ENCODE measurements at regions not wholly inside any gene's neighbourhood (a gene's known extent, or its start where the extent isn't known, plus 50 kb on each side); places are given as distances from the start of the nearest gene placed in this dataset.
"Not testable (repeated sequence)": the region's sequence is repeated elsewhere in the genome, so short reads cannot be mapped to it uniquely, and the experiment has no call there.

DNA sequence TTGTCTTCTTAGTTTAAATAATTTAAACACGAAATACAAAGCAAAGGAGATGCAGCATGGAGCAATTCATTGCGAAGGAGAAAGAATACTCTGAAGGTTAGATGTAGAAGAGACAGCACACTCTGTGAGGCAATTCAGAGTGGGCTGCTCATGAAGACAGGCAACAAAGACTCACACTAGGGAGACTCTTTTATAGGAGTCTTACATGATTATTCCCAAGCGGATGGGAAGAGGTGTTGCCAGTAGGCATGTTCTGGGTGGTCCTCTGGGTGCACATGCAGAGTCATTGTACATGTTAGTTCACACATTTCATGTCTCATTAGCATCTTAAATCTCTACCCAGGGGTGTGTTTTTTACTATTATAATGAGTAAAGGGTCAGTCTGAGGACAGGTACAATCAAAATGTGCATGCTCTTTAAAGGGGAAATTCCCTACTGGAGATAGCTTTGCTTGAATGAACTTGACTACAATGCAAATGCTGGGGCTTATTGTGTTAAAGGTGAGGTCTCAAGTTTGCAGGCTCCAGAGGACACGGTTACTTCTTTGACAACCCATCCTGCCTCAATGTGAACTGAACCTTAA is 275.5 kb downstream of the CDH19 start:
- Mint-ChIP-seq H3K9me3 (peaks cover 2% of the 10 kb centered on the region), H3K36me3 (no peaks in the 10 kb centered on the region), H3K27me3 (no peaks in the 10 kb centered on the region), H3K4me3 (no peak overlapping the region), H3K4me1 (no peaks in the 10 kb centered on the region), H3K27ac (no peak overlapping the region)
- ATAC-seq: no peak

DNA sequence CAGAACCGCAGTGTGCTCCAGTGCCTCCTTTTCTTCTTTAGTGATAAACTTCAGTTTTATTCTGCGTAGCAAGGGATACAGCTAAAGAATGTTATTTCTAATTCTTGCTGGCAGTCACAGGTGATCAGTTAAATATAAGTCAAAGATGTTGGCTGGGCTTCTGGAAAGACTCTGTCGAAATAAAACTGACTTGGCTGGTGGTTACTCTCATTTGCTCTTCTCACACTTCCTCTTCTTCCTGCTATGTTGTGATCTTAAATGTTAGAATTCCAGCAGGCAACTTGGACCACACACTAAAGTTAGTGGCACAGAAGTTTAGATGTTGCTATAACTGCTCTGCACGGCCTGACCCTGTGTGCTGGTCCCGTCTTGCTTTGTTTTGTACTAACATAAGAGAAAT is 278.6 kb downstream of the CDH19 start:
- Mint-ChIP-seq H3K4me1 (no peaks in the 10 kb centered on the region), H3K27me3 (no peaks in the 10 kb centered on the region), H3K9me3 (peaks cover 2% of the 10 kb centered on the region), H3K27ac (no peak overlapping the region), H3K4me3 (no peak overlapping the region), H3K36me3 (no peaks in the 10 kb centered on the region)
- ATAC-seq: no peak

DNA sequence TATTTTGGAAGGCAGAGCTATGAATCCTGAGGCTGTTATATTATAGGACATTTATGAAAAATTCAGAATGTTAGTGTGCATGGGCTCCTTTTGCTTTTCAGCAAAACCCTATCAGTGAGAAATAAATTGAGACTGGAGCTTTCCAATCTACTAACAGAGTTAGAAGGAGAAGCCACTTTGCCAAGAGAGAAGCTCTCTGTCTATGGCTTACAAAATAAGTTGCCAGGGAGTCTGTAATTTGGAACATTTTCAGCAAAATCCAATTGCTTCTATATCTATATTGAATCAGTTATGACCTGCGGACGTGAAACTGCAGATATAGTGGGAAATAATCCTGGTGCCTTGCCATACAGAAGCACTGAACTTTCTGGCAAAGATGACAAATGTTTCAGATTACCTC is 279.3 kb downstream of the CDH19 start:
- Mint-ChIP-seq H3K27me3 (no peaks in the 10 kb centered on the region), H3K4me1 (no peaks in the 10 kb centered on the region), H3K36me3 (no peaks in the 10 kb centered on the region), H3K27ac (no peak overlapping the region), H3K4me3 (no peak overlapping the region), H3K9me3 (peaks cover 2% of the 10 kb centered on the region)
- ATAC-seq: no peak

DNA sequence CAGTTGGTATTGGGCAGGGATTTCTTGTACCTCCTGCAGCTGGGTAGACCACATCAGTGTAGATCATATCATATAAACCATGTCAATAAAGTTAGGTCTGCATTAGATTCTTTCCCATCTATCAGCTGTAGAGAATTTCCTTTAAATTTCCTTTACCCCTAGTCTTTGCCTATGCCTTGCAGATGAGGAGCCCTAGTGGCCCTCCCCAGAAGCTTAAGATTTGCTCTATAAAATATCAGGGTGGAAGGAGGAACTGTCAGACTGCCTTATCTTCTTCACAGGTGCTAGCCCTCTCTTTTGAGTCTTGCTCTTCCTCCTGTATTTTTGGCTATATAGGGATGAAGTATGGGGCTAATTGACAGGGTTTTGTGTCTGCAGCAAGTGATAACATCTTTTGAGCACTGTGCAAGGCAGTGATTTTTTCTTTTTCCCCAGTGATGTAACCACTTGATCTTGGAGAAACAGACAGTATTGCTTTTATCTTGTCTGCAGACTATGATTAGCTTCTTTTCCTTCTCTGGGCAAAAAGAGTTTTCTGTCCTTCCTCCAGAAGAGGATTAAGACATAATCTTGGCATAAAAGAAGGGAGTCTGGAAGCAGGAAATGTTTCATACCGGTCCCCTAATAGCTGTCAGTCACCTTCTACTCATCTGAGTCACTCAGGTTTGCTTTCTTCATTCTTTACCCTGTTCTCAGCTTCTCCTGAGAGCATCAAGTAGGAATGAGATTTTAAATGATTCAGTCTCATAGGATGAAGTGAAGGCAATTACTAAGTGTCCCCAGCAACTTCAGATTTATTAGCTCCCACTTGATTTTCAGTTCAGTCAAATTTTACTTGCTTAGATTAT is 286.4 kb downstream of the CDH19 start:
- no peak for ATAC-seq
- Mint-ChIP-seq H3K36me3 (no peaks in the 10 kb centered on the region), H3K27me3 (no peaks in the 10 kb centered on the region), H3K4me3 (no peak overlapping the region), H3K9me3 (peaks cover 2% of the 10 kb centered on the region), H3K4me1 (no peaks in the 10 kb centered on the region), H3K27ac (no peak overlapping the region)

DNA sequence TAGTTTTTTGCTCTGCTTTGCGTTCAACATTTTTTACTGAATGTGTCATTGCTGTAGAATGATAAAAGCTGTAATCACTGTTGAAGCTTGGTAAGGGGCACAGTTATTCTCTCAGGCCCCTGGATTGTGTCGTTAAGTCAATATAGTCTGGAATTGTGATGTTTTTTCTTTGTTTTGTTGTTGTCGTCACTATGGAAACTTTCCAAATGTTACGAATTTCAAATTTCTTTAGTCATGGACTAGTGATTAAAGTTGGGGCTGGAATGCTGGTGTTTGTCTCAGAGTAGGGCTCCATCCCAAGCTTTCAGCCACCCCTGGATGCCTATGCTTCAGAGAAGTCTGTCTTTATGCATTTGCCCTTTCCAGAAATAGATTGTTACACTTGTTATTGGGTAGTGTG is 287.2 kb downstream of the CDH19 start:
- Mint-ChIP-seq H3K27ac (no peak overlapping the region), H3K4me1 (no peaks in the 10 kb centered on the region), H3K36me3 (no peaks in the 10 kb centered on the region), H3K27me3 (no peaks in the 10 kb centered on the region), H3K9me3 (peaks cover 8% of the 10 kb centered on the region), H3K4me3 (no peak overlapping the region)
- no peak for ATAC-seq

DNA sequence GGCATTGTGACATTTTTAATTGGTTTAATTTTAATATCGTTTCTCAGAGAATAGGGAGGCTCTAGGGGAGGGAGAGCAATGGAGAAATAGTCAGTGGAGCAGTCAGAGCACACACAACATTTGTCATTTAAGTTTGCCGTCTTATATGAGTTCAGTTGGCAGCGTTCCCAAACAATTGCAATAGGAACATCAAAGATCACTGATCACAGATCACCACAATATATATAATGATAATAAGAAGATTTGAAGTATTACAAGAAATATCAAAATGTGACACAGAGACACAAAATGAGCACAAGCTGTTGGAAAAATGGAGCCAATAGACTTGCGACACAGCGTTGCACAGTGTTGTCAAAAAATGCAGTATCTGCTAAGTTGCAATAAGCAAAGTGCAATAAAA is 303.7 kb downstream of the CDH19 start:
- Mint-ChIP-seq H3K9me3 (peaks cover 7% of the 10 kb centered on the region), H3K27me3 (no peaks in the 10 kb centered on the region), H3K4me1 (no peaks in the 10 kb centered on the region), H3K27ac (no peak overlapping the region), H3K36me3 (no peaks in the 10 kb centered on the region), H3K4me3 (no peak overlapping the region)
- no peak for ATAC-seq

DNA sequence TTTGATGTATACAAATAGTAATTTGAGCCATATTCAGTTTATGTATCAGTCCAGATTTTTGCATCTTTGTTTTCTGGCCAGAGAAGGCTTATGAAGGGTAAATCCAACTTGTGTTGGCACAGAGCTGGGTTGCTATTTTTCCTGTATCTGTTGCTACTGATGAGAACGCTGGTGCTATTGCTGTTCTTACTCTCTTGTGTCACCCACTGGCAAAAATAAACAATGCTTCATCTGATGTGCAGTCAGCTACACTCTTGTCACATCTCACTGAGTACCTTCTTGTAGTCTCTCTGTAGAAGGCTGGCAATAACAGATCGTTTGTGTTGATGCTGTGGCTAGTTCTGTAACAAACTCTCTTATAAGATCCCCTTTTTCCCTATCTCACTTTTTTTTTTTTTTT is 323.4 kb downstream of the CDH19 start:
- no peak for ATAC-seq
- Mint-ChIP-seq H3K9me3 (no peaks in the 10 kb centered on the region), H3K27ac (no peak overlapping the region), H3K36me3 (no peaks in the 10 kb centered on the region), H3K4me1 (no peaks in the 10 kb centered on the region), H3K27me3 (no peaks in the 10 kb centered on the region), H3K4me3 (no peak overlapping the region)

DNA sequence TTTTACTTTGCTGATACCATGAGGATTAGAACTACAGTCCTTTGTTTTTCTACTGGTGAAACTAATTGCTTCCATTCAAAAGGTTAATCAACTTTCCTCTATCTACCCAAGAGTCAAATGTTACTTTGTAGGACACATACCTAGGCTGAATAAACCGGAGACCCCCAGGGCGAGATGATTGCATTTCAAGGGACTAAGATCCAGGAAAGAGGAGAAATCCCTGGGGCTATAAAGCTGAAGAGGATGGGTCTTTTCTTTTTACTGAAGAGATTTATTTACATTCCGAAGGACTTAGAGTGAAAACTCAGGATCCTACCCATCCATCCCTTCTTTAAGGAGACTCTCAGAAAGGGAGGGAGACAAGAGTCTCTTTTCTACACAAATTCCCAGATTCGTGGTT is 331.9 kb downstream of the CDH19 start:
- Mint-ChIP-seq H3K9me3 (peaks cover 7% of the 10 kb centered on the region), H3K36me3 (no peaks in the 10 kb centered on the region), H3K4me3 (no peak overlapping the region), H3K27ac (no peak overlapping the region), H3K27me3 (no peaks in the 10 kb centered on the region), H3K4me1 (no peaks in the 10 kb centered on the region)
- ATAC-seq: no peak

DNA sequence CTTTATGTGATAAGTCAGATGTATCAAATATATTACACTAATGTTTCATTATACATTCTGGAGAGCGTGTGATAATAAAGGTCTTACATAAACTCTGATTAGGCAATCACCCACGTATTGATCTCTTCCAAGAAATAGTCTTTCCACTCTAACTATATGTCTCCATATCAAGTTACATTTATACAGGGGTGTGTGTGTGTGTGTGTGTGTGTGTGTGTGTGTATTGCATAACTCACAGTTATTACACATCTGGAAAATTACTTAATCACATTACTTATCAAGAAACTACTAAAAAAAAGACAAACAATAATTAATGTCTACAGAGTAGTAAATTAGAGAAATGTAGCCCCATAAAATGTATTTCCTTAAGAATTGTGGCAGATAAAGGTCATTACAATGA is 339.8 kb downstream of the CDH19 start:
- no peak overlapping the region for H3K27ac Mint-ChIP-seq
- H3K27me3 Mint-ChIP-seq: no peaks in the 10 kb centered on the region
- H3K4me1 Mint-ChIP-seq: no peaks in the 10 kb centered on the region
- no peaks in the 10 kb centered on the region for H3K9me3 Mint-ChIP-seq
- no peak for ATAC-seq
- no peaks in the 10 kb centered on the region for H3K36me3 Mint-ChIP-seq
- H3K4me3 Mint-ChIP-seq: no peak overlapping the region

DNA sequence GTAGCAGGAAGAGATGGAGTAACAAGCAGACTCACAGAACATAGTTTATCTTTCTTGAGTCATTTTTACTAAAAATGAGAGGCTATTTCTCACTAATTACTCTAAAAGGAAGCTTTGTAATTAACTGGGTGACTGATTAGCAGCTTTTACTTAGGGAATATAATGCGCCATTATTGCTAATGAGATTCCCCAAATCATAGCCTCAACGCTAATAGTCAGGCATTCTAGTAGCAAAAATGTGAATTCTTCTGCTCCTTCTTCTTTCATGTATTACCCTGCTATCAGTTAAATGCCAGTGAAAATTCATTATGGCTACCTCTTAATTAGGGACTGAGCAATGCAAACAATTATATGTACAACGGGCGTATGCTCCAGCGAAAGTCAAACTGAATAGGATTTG is 349.8 kb downstream of the CDH19 start:
- Mint-ChIP-seq H3K9me3 (peaks cover 4% of the 10 kb centered on the region), H3K36me3 (no peaks in the 10 kb centered on the region), H3K27ac (no peak overlapping the region), H3K4me1 (no peaks in the 10 kb centered on the region), H3K27me3 (no peaks in the 10 kb centered on the region), H3K4me3 (no peak overlapping the region)
- ATAC-seq: no peak

DNA sequence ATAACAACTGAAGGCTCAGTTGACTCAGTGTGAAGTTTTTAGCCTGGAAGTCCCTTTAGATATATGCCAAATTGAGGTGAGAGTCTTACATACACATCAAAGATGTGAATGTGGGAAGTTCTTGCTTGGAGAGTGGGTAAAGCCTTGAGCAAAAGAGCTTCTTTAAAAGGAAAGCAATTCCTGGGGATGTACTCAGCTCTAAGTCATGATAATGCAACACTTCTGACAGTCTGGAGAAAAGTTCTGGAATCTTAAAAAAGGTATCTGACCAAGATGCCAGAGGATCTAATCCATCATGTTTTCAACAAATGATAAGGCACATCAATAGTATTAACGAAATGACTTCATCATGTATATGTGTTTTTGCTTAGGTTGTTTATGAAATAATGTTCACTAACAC is 351.2 kb downstream of the CDH19 start:
- H3K27me3 Mint-ChIP-seq: no peaks in the 10 kb centered on the region
- H3K4me3 Mint-ChIP-seq: no peak overlapping the region
- H3K9me3 Mint-ChIP-seq: peaks cover under 1% of the 10 kb centered on the region
- no peak for ATAC-seq
- no peaks in the 10 kb centered on the region for H3K4me1 Mint-ChIP-seq
- H3K27ac Mint-ChIP-seq: no peak overlapping the region
- H3K36me3 Mint-ChIP-seq: no peaks in the 10 kb centered on the region

DNA sequence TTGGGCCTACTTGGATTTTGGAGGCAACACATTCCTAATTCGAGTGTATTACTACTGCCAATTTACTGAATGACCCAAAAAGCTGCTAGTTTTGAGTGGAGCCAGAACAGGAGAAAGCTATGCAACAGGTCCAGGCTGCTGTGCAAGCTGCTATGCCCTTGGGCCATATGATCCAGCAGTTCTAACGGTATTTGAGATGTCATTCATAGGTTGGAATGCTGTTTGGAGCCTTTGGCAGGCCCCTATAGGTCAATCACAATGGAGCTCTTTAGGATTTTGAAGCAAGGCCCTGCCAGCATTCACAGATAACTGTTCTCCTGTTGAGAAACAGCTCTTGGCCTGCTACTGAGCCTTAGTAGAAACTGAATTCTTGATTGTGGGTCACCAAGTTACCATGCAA is 368.7 kb downstream of the CDH19 start:
- Mint-ChIP-seq H3K36me3 (no peaks in the 10 kb centered on the region), H3K27ac (no peak overlapping the region), H3K4me1 (no peaks in the 10 kb centered on the region), H3K27me3 (no peaks in the 10 kb centered on the region), H3K4me3 (no peak overlapping the region), H3K9me3 (no peaks in the 10 kb centered on the region)
- no peak for ATAC-seq

DNA sequence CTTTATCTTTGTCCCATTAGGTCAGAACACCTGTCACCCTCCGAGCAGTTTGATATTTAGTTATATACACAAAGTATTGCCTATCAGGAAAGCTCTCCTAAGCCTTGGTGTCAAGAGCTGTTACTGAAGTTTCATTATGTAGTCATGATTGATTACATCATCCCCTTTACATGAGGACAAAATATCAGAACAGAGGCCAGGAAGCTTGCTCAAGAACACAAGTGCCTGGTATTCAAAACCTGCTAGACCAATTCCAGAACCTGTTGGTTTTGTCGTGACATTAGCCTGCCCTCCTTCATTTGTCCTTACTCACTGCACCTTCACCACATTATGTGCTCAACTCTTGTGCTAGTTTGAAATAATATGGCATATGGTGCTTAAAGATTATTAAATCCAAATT is 377.1 kb downstream of the CDH19 start:
- H3K27me3 Mint-ChIP-seq: no peaks in the 10 kb centered on the region
- H3K36me3 Mint-ChIP-seq: no peaks in the 10 kb centered on the region
- H3K4me3 Mint-ChIP-seq: no peak overlapping the region
- no peaks in the 10 kb centered on the region for H3K9me3 Mint-ChIP-seq
- ATAC-seq: no peak
- no peaks in the 10 kb centered on the region for H3K4me1 Mint-ChIP-seq
- H3K27ac Mint-ChIP-seq: no peak overlapping the region

DNA sequence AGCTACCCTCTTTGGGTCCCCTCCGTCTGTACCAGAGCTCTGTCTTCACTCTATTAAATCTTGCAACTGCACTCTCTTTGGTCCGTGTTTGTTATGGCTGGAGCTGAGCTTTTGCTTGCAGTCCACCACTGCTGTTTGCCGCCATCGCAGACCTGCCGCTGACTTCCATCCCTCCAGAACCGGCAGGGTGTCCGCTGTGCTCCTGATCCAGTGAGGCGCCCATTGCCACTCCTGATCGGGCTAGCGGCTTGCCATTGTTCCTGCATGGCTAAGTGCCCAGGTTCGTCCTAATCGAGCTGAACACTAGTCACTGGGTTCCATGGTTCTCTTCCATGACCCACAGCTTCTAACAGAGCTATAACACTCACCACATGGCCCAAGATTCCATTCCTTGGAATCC is 380.6 kb downstream of the CDH19 start:
- not testable (repeated sequence) for H3K27ac Mint-ChIP-seq, H3K4me3 Mint-ChIP-seq, H3K27me3 Mint-ChIP-seq, ATAC-seq, H3K9me3 Mint-ChIP-seq, H3K4me1 Mint-ChIP-seq, H3K36me3 Mint-ChIP-seq

DNA sequence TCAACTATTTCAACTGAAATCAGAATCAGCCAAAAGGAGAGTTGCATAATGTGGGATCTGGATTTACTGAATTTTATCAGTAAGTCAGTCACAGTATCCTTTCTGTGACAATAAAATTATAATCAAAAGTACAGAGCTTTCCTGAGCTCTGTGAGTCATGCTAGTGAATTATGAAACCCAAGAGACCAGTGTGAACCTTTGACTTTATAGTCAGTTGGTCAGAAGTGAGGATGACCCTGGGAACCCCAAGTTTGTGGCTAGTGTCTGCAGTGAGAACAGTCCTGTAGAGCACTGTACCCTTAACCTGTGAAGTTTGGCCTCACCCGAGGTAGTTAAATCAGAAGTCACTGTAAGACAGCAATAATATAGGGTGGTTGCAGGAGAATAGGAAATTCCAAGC is 381.7 kb downstream of the CDH19 start:
- Mint-ChIP-seq H3K4me3 (no peak overlapping the region), H3K27me3 (no peaks in the 10 kb centered on the region), H3K27ac (no peak overlapping the region), H3K4me1 (no peaks in the 10 kb centered on the region), H3K36me3 (no peaks in the 10 kb centered on the region), H3K9me3 (peaks cover 3% of the 10 kb centered on the region)
- no peak for ATAC-seq

DNA sequence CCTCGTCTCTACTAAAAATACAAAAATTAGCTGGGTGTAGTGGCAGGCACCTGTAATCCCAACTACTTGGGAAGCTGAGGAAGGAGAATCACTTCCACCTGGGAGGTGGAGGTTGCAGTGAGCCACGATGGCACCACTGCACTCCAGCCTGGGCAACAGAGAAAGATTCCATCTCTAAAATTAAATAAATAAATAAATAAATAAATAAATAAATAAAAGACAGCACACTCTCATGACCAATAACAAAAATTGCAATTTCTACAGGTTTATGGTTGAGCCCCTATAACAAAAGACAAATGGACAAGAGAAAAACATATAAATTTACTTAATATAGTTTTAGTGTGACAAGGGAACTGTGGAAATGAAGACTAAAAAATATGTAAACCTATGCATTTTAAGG is 384.1 kb downstream of the CDH19 start:
- no peaks in the 10 kb centered on the region for H3K36me3 Mint-ChIP-seq
- H3K9me3 Mint-ChIP-seq: peaks cover 3% of the 10 kb centered on the region
- no peak for ATAC-seq
- H3K27ac Mint-ChIP-seq: no peak overlapping the region
- no peaks in the 10 kb centered on the region for H3K27me3 Mint-ChIP-seq
- no peaks in the 10 kb centered on the region for H3K4me1 Mint-ChIP-seq
- no peak overlapping the region for H3K4me3 Mint-ChIP-seq

Data from stimulated activated memory B cell treated with anti-CD40 and anti-IgM and Interleukin-4, amounts not matched to agents 10 μg/mL and 1 μg/mL and 100 μg/mL, for 72 hours (primary cell).